ENCODE measurements at regions not wholly inside any gene's neighbourhood (a gene's known extent, or its start where the extent isn't known, plus 50 kb on each side); places are given as distances from the start of the nearest gene placed in this dataset.
"Not testable (repeated sequence)": the region's sequence is repeated elsewhere in the genome, so short reads cannot be mapped to it uniquely, and the experiment has no call there.

- DNase-seq (ENCODE audit: low spot score in 2 of 2) (no peak), FAIRE-seq (no peak)
These were observed 192.0 kb upstream of the HAND2 start for GRCh38 chr4:173722075-173722474.

- DNase-seq (ENCODE audit: low spot score in 2 of 2); FAIRE-seq: not testable (repeated sequence)
These were observed 188.5 kb upstream of the HAND2 start for GRCh38 chr4:173718504-173718903.

GRCh38 chr4:173717581-173717980, 187.6 kb upstream of the HAND2 start:
- no peak for FAIRE-seq

GRCh38 chr4:173714456-173714855, 184.4 kb upstream of the HAND2 start:
- no peak for FAIRE-seq

More at GRCh38 chr4:173717581-173717980, 187.6 kb upstream of the HAND2 start:
- no peak for DNase-seq (ENCODE audit: low spot score in 2 of 2)

DNA sequence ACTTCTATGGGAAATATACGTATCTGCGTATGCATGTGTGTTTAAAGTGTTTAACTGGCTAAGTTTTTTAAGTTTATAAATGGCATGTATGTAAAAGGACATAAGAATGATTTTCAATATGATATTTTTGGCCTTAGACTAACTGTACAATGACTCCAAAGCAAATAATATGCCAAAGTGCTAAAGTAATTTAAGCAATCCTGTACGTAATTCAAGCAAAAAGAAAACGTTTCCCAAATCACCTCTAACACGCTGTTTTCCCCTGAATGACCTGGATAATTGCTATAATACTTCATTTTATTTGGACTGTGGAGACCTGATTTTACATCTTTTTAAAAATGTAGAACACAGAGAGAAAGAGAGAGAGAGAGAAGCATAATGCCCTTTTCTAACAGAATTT, 183.0 kb upstream of the HAND2 start:
- FAIRE-seq: no peak

More at GRCh38 chr4:173714456-173714855, 184.4 kb upstream of the HAND2 start:
- DNase-seq (ENCODE audit: low spot score in 2 of 2): no peak

GRCh38 chr4:173707658-173708419, 177.8 kb upstream of the HAND2 start:
- FAIRE-seq (no peak), DNase-seq (ENCODE audit: low spot score in 2 of 2) (no peak)

More for the DNA sequence above, 183.0 kb upstream of the HAND2 start:
- DNase-seq (ENCODE audit: low spot score in 2 of 2): no peak

GRCh38 chr4:173704201-173704600, 174.2 kb upstream of the HAND2 start:
- DNase-seq (ENCODE audit: low spot score in 2 of 2): no peak
- FAIRE-seq: no peak

DNA sequence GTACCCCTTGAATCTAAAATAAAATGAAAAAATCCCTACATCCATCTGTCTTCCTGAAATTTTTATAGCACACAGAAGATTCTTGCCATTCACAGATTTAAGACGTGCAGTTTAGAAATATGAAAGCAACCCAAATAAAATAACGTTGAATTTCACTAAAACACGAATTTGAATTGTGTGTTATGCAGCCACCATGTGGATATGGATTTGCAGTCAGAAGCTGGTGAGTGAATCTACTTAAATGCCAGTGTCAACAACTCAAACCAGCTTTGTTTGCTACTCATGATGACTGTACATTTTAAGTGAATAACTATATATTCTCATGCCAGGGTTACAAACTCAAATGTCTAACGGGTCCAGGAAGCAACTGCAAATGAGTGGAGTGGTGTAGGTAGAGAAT, 173.0 kb upstream of the HAND2 start:
- DNase-seq (ENCODE audit: low spot score in 2 of 2): no peak
- no peak for FAIRE-seq

GRCh38 chr4:173700650-173701049, 170.6 kb upstream of the HAND2 start:
- FAIRE-seq: no peak
- no peak for DNase-seq (ENCODE audit: low spot score in 2 of 2)

DNA sequence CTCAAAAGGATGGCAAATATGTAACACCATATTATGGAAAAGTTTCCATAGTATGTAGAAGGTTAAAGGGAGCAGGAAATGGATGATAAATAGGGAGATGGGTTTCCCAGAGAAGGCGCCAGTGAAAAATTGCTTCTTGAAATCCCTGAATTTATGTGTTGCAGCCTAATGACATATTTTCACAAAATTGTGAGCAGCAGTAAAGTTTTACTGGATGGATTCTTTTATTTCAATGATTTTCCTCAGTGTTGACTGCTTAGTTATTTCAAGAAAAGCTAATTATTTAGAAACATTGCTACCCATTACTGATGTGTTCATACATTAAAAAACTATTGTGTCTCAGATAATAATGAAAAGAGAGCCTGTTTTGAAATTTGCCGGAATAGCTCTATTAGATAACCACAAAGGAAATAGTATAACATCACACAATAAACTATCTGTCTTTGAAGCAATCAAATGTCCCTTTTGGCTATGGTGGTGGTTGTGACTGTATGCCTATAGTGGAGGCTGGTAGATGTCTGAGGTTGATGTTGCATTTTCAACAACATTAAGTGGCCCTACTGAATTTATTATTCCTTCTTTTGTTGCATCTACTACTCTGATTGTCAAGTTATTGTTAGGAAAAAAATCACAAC, 169.9 kb upstream of the HAND2 start:
- FAIRE-seq (no peak), DNase-seq (ENCODE audit: low spot score in 2 of 2) (no peak)

DNA sequence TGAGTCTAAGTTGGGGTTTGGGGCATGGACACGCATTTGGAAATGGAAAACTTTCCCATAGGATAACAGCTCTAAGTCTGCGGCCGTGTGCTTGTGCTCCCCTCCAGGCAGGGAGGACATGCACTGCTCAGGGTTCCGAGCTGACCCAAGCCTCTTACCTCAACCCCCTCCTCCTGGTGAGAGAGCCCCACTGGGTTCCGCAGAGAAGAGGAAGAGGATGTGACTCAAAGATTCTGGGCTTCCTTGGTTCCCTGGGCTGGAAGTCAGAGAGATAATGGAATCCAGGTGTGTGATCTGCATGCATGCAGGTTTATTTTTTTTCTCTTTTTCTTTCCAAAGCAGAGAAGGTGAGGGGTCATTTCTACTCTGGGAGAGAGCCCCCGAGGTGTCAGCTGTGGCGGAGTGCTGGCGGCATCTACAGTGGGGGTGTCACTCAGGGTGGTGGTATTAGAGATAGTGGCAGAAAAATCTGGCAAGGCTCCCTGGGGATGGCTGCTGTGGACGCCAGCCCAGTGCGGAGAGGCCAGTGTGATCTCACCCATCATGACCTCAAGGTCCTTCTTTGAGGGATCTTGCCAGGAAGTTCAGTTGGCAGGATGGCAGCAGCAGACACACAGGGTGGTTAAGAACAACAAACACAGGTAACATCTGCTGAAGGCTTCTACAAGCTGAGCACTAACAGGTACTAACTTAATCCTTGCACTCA, 168.7 kb upstream of the HAND2 start:
- DNase-seq (ENCODE audit: low spot score in 2 of 2) (no peak), FAIRE-seq (no peak)

GRCh38 chr4:173697840-173698239, 167.8 kb upstream of the HAND2 start:
- DNase-seq (ENCODE audit: low spot score in 2 of 2) (no peak), FAIRE-seq (no peak)

DNA sequence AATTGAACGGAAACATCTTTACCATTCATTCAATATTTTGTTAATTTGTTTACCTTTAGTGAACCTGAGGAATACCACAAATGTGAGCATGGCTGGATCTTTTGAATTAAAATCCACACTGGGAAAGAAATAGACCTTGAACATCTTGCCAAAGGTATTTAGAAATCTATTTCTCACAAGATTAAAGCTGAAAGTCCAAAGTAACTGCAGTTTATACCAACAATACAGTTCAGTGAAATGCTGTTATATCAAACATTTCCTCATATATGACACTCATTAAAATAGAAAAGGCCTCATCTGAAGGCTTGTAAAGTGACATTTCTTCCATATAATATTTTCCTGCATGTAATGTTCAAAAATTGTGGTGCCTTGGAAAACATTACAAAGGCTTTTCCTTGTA, 166.5 kb upstream of the HAND2 start:
- no peak for DNase-seq (ENCODE audit: low spot score in 2 of 2)
- no peak for FAIRE-seq

- DNase-seq (ENCODE audit: low spot score in 2 of 2) (no peak), FAIRE-seq (no peak)
These were observed 166.0 kb upstream of the HAND2 start for GRCh38 chr4:173696011-173696410.

- DNase-seq (ENCODE audit: low spot score in 2 of 2) (no peak), FAIRE-seq (no peak)
These were observed 155.8 kb upstream of the HAND2 start for GRCh38 chr4:173685831-173686210.

DNA sequence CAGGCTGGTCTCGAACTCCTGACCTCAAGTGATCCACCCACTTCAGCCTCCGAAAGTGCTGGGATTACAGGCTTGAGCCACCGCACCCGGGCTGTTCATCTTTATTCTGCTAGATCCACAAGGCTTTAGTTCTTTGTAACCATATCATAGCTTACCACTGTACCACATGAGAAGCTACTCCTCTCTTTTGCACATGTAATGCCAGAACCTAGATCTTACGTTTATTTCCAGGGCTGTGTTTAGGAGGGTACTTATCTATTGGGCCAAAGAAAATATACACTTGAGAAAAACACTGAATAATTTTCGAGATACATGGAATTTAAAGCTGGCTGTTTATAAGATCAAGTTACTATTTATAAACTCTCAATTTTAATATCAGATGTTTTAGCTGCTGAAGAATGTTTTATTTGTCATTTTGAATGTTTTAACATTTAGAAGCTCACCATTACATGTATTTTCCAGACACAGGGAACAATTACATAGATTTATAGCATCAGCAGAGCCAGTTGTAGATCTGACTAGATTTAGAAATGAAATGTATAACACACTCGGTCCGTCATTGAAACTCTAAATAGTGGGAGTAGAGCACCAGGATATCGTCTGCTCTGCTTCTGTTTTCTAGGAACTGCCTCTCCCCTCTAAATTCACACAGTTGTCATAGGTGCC, 155.3 kb upstream of the HAND2 start:
- FAIRE-seq (no peak), DNase-seq (ENCODE audit: low spot score in 2 of 2) (no peak)

GRCh38 chr4:173684223-173684622, 154.2 kb upstream of the HAND2 start:
- DNase-seq (ENCODE audit: low spot score in 2 of 2): no peak
- no peak for FAIRE-seq

DNA sequence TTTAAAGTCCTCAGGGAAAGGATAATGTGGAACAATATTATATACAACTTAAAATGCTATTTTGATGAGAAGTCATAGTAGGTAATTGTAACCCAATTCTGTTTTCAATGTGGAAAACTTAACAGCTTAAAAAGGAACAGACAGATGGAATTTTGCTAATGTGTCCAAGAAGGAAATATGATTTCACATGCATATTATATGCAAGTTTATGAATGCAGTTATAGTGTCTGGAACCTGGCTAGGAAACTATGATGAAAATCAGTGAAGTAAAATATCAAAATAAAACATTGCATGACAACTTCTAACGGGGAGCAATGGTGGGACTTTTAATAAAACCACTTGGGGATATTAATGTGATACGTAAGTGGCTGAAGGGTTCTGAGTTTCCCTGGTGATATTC, 152.6 kb upstream of the HAND2 start:
- DNase-seq (ENCODE audit: low spot score in 2 of 2) (no peak), FAIRE-seq (no peak)

DNA sequence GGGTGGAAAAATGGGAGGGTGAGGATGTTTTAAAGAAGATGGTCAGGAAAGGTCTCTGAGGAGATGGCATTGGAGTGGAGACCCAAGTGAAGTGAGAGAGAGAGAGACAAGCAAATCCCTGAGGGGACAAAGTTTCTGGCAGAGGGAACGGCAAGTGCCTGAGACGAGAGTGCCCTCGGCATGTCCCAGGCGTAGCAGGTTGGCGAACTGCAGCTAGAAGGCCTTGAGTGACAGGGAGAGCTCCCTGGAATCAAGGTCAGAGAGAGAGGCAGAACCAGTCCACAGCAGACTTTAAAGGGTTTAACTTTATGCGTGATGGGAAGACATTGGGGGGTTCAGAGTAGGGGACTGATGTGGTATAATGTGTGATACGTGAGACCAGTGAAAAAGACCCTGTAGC, 150.2 kb upstream of the HAND2 start:
- no peak for FAIRE-seq
- DNase-seq (ENCODE audit: low spot score in 2 of 2): no peak

GRCh38 chr4:173675446-173675845, 145.4 kb upstream of the HAND2 start:
- DNase-seq (ENCODE audit: low spot score in 2 of 2): no peak
- no peak for FAIRE-seq

Measured in frontal cortex (tissue), 3 donors.